Mucosa of rectum (tissue), 2 donors: ENCODE measurements at regions not wholly inside any gene's neighbourhood (a gene's known extent, or its start where the extent isn't known, plus 50 kb on each side); places are given as distances from the start of the nearest gene placed in this dataset.
"Not testable (repeated sequence)": the region's sequence is repeated elsewhere in the genome, so short reads cannot be mapped to it uniquely, and the experiment has no call there.

Experiments
- H3K27ac ChIP-seq, 2 donors: one replicate each; pipeline ENCODE4 v1.7.0; 2013; ENCODE audit warnings: inconsistent platforms in 2 of 2, low read depth in 2 of 2, low read length in 2 of 2
- H3K27me3 ChIP-seq, 2 donors: one replicate each; pipeline ENCODE4 v1.7.0; 2013; ENCODE audit warnings: low read length in 2 of 2; ENCODE audit not compliant: control insufficient read depth in 2 of 2, insufficient read depth in 2 of 2
- H3K36me3 ChIP-seq, 2 donors: one replicate each; pipeline ENCODE4 v1.7.0; 2013; ENCODE audit warnings: low read length in 2 of 2; ENCODE audit not compliant: control insufficient read depth in 2 of 2, insufficient read depth in 2 of 2
- H3K4me1 ChIP-seq, 2 donors: one replicate each; pipeline ENCODE4 v1.7.0; 2013; ENCODE audit warnings: low read length in 2 of 2, mild to moderate bottlenecking in 1 of 2; ENCODE audit not compliant: control insufficient read depth in 2 of 2, insufficient read depth in 2 of 2
- H3K4me3 ChIP-seq, 2 donors: one replicate each; pipeline ENCODE4 v1.7.0; 2013; ENCODE audit warnings: low read length in 2 of 2
- H3K9ac ChIP-seq, 2 donors: one replicate each; pipeline ENCODE4 v1.7.0; 2013; ENCODE audit warnings: low read length in 2 of 2, low read depth in 1 of 2, mild to moderate bottlenecking in 1 of 2
- H3K9me3 ChIP-seq, 2 donors: one replicate each; pipeline ENCODE4 v1.7.0; 2013; ENCODE audit warnings: low read length in 2 of 2; ENCODE audit not compliant: control insufficient read depth in 2 of 2
- donor health status: healthy.
- donor health status: Normal muscosa, but diverticular disease.

- H3K4me3 ChIP-seq, result no peak overlapping the region
- no peaks in the 10 kb centered on the region for H3K27me3 ChIP-seq
- no peak overlapping the region for H3K9ac ChIP-seq
- no peaks in the 10 kb centered on the region for H3K36me3 ChIP-seq
- peaks cover 0 to 3% of the 10 kb centered on the region in 2 donors for H3K9me3 ChIP-seq
- H3K4me1 ChIP-seq, result no peaks in the 10 kb centered on the region
- no peak overlapping the region for H3K27ac ChIP-seq
Observed at GRCh38 chr16:47829850-47830600, 325.8 kb downstream of the ABCC12 start.

- H3K4me3 ChIP-seq, result no peak overlapping the region
- H3K27me3 ChIP-seq, result no peaks in the 10 kb centered on the region
- H3K36me3 ChIP-seq, result no peaks in the 10 kb centered on the region
- no peak overlapping the region for H3K9ac ChIP-seq
- no peaks in the 10 kb centered on the region for H3K9me3 ChIP-seq
- no peaks in the 10 kb centered on the region for H3K4me1 ChIP-seq
- H3K27ac ChIP-seq, result no peak overlapping the region
Observed at GRCh38 chr16:47826070-47826469, 329.7 kb downstream of the ABCC12 start.

- Histone ChIP-seq H3K27ac (no peak overlapping the region), H3K4me1 (no peaks in the 10 kb centered on the region), H3K9me3 (no peaks in the 10 kb centered on the region), H3K4me3 (no peak overlapping the region), H3K36me3 (no peaks in the 10 kb centered on the region), H3K9ac (no peak overlapping the region), H3K27me3 (no peaks in the 10 kb centered on the region)
Observed at GRCh38 chr16:47817048-47817447, 338.7 kb downstream of the ABCC12 start.

- Histone ChIP-seq H3K36me3 (no peaks in the 10 kb centered on the region), H3K27ac (no peak overlapping the region), H3K4me3 (no peak overlapping the region), H3K27me3 (no peaks in the 10 kb centered on the region), H3K9ac (no peak overlapping the region), H3K4me1 (no peaks in the 10 kb centered on the region), H3K9me3 (no peaks in the 10 kb centered on the region)
Observed at GRCh38 chr16:47816511-47816910, 339.3 kb downstream of the ABCC12 start.

GRCh38 chr16:47815655-47816054, 340.1 kb downstream of the ABCC12 start:
- Histone ChIP-seq H3K4me3 (no peak overlapping the region), H3K36me3 (no peaks in the 10 kb centered on the region)

GRCh38 chr16:47811758-47812157, 344.0 kb downstream of the ABCC12 start:
- not testable (repeated sequence) for H3K36me3 ChIP-seq, H3K27ac ChIP-seq, H3K9me3 ChIP-seq

More at GRCh38 chr16:47815655-47816054, 340.1 kb downstream of the ABCC12 start:
- no peaks in the 10 kb centered on the region for H3K4me1 ChIP-seq
- no peak overlapping the region for H3K27ac ChIP-seq
- H3K27me3 ChIP-seq, result no peaks in the 10 kb centered on the region
- no peak overlapping the region for H3K9ac ChIP-seq
- H3K9me3 ChIP-seq, result no peaks in the 10 kb centered on the region

GRCh38 chr16:47806309-47806847, 345.2 kb downstream of the PHKB start:
- H3K36me3 ChIP-seq, result no peaks in the 10 kb centered on the region
- no peak overlapping the region for H3K9ac ChIP-seq
- no peaks in the 10 kb centered on the region for H3K27me3 ChIP-seq
- H3K9me3 ChIP-seq, result no peaks in the 10 kb centered on the region
- H3K27ac ChIP-seq, result no peak overlapping the region
- H3K4me1 ChIP-seq, result no peaks in the 10 kb centered on the region
- H3K4me3 ChIP-seq, result no peak overlapping the region

More at GRCh38 chr16:47811758-47812157, 344.0 kb downstream of the ABCC12 start:
- not testable (repeated sequence) for H3K27me3 ChIP-seq, H3K4me1 ChIP-seq, H3K9ac ChIP-seq, H3K4me3 ChIP-seq

GRCh38 chr16:47787696-47788095, 326.6 kb downstream of the PHKB start:
- H3K27ac ChIP-seq, result no peak overlapping the region
- no peaks in the 10 kb centered on the region for H3K27me3 ChIP-seq
- no peaks in the 10 kb centered on the region for H3K4me1 ChIP-seq
- peaks cover 0 to 6% of the 10 kb centered on the region in 2 donors for H3K9me3 ChIP-seq
- H3K36me3 ChIP-seq, result no peaks in the 10 kb centered on the region
- H3K4me3 ChIP-seq, result no peak overlapping the region
- H3K9ac ChIP-seq, result no peak overlapping the region

GRCh38 chr16:47781673-47782072, 320.5 kb downstream of the PHKB start:
- Histone ChIP-seq H3K36me3 (no peaks in the 10 kb centered on the region), H3K4me1 (no peaks in the 10 kb centered on the region), H3K27me3 (no peaks in the 10 kb centered on the region), H3K27ac (no peak overlapping the region), H3K4me3 (no peak overlapping the region), H3K9me3 (no peaks in the 10 kb centered on the region), H3K9ac (no peak overlapping the region)

GRCh38 chr16:47780213-47780875, 319.2 kb downstream of the PHKB start:
- no peaks in the 10 kb centered on the region for H3K36me3 ChIP-seq

More at GRCh38 chr16:47780213-47780875, 319.2 kb downstream of the PHKB start:
- Histone ChIP-seq H3K9me3 (no peaks in the 10 kb centered on the region), H3K9ac (no peak overlapping the region), H3K27me3 (no peaks in the 10 kb centered on the region), H3K4me3 (no peak overlapping the region), H3K4me1 (no peaks in the 10 kb centered on the region), H3K27ac (no peak overlapping the region)
